Osteoblast (primary cell): ENCODE measurements at regions not wholly inside any gene's neighbourhood (a gene's known extent, or its start where the extent isn't known, plus 50 kb on each side); places are given as distances from the start of the nearest gene placed in this dataset.

Source experiments
- DNase-seq: peaks from one replicate; pipeline ENCODE4 v3.0.0; 2011; ENCODE audit warnings: low spot score, mixed read lengths; ENCODE audit not compliant: insufficient read length; ENCODE audit errors: missing footprints
- H2AFZ ChIP-seq: 2 replicates; pipeline ENCODE4 v1.6.0; 2011; ENCODE audit warnings: mild to moderate bottlenecking, low read length
- H3K27ac ChIP-seq: 2 replicates; pipeline ENCODE4 v1.5.1; 2011; ENCODE audit warnings: mild to moderate bottlenecking, low read depth, low read length, moderate library complexity
- H3K27me3 ChIP-seq: 2 replicates; pipeline ENCODE4 v1.6.0; 2012; ENCODE audit warnings: mild to moderate bottlenecking, control low read depth, inconsistent platforms, low read length, moderate library complexity; ENCODE audit not compliant: insufficient read depth
- H3K36me3 ChIP-seq: 2 replicates; pipeline ENCODE4 v1.5.1; 2011; ENCODE audit warnings: mild to moderate bottlenecking, low read length, control low read depth, moderate library complexity; ENCODE audit not compliant: insufficient read depth
- H3K4me1 ChIP-seq: 2 replicates; pipeline ENCODE4 v1.5.1; 2011; ENCODE audit warnings: mild to moderate bottlenecking, low read length, control low read depth, moderate library complexity; ENCODE audit not compliant: insufficient read depth
- H3K4me2 ChIP-seq: 2 replicates; pipeline ENCODE4 v1.6.0; 2011; ENCODE audit warnings: mild to moderate bottlenecking, low read length; ENCODE audit not compliant: insufficient read depth
- H3K4me3 ChIP-seq: fragments of 200-600 bp; sonication (generic); 3 replicates; pipeline ENCODE4 v1.5.1; 2012; ENCODE audit warnings: mild to moderate bottlenecking, low read length, inconsistent platforms; ENCODE audit not compliant: insufficient read depth
- H3K79me2 ChIP-seq: 2 replicates; pipeline ENCODE4 v1.6.0; 2012; ENCODE audit warnings: mild to moderate bottlenecking, low read length, control low read depth, inconsistent platforms; ENCODE audit not compliant: insufficient read depth
- H3K9me3 ChIP-seq: 2 replicates; pipeline ENCODE4 v1.5.1; 2011; ENCODE audit warnings: low read depth, low read length, control low read depth
- H4K20me1 ChIP-seq: 2 replicates; pipeline ENCODE4 v1.6.0; 2012; ENCODE audit warnings: mild to moderate bottlenecking, low read length, control low read depth; ENCODE audit not compliant: insufficient read depth
- TF ChIP-seq, protein P1 (sequence below): IDR thresholded peaks from 2 replicates; pipeline ENCODE4 v1.5.1; 2011; ENCODE audit warnings: mild to moderate bottlenecking, low read depth, low read length, moderate library complexity; ENCODE audit errors: extremely low read depth

DNA sequence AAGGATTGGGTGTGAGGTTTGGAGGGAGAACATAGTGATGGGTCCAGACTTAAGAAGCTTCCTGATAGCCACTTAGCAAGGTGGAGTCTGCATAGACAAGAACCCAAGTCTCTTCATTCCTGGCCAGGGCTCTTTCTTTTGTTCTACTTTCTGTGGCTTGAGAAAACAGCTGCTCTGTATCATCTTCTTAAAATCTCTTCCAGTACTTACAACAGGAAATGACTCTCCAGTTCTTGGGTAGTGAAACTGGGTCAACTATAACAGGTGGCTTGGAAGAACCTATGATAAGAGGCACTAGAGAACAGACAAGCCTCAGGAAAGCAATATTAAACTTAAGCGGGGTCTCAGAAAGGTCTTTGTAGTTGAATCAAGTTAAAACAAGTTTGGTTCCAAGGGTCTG lies 148.1 kb upstream of the USP24 start:
- TF ChIP-seq, protein P1, sequence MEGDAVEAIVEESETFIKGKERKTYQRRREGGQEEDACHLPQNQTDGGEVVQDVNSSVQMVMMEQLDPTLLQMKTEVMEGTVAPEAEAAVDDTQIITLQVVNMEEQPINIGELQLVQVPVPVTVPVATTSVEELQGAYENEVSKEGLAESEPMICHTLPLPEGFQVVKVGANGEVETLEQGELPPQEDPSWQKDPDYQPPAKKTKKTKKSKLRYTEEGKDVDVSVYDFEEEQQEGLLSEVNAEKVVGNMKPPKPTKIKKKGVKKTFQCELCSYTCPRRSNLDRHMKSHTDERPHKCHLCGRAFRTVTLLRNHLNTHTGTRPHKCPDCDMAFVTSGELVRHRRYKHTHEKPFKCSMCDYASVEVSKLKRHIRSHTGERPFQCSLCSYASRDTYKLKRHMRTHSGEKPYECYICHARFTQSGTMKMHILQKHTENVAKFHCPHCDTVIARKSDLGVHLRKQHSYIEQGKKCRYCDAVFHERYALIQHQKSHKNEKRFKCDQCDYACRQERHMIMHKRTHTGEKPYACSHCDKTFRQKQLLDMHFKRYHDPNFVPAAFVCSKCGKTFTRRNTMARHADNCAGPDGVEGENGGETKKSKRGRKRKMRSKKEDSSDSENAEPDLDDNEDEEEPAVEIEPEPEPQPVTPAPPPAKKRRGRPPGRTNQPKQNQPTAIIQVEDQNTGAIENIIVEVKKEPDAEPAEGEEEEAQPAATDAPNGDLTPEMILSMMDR: no peak
- Histone ChIP-seq H3K9me3 (no peaks in the 10 kb centered on the region), H3K27me3 (no peaks in the 10 kb centered on the region), H3K79me2 (no peaks in the 10 kb centered on the region), H4K20me1 (no peaks in the 10 kb centered on the region), H2AFZ (no peak overlapping the region), H3K4me1 (peaks cover 9% of the 10 kb centered on the region), H3K27ac (no peak overlapping the region), H3K4me3 (no peak overlapping the region), H3K36me3 (no peaks in the 10 kb centered on the region), H3K4me2 (no peak overlapping the region)
- DNase-seq: no peak

DNA sequence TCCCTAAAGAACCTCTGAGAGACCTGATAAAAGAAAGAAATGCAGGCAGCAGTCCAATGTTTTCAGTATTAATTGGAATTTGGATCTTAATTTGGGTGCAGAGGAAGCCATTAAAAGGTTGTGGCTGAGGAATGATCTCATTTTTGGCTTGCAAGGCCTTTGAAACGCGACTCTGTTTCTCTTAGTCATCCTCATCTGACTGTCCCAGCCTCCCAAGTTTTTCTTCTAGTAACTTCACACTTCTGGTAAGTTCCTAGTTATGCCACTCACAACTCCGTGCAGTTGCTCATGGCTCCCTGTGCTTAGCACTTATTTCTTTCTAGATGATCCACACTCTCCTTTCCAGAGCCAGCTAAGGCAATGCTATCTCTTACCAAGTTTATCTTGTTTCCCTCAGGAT lies 147.4 kb upstream of the USP24 start:
- H3K27me3 ChIP-seq: no peaks in the 10 kb centered on the region
- no peaks in the 10 kb centered on the region for H3K36me3 ChIP-seq
- H3K27ac ChIP-seq: peak overlapping the region; percentile 26
- H2AFZ ChIP-seq: peak overlapping the region; percentile 51
- no peaks in the 10 kb centered on the region for H3K79me2 ChIP-seq
- no peaks in the 10 kb centered on the region for H4K20me1 ChIP-seq
- H3K4me2 ChIP-seq: peak overlapping the region; percentile 12
- peaks cover 9% of the 10 kb centered on the region for H3K4me1 ChIP-seq
- H3K4me3 ChIP-seq: no peak overlapping the region
- no peaks in the 10 kb centered on the region for H3K9me3 ChIP-seq
- TF ChIP-seq, protein P1: no peak
- DNase-seq: peak; percentile 80

DNA sequence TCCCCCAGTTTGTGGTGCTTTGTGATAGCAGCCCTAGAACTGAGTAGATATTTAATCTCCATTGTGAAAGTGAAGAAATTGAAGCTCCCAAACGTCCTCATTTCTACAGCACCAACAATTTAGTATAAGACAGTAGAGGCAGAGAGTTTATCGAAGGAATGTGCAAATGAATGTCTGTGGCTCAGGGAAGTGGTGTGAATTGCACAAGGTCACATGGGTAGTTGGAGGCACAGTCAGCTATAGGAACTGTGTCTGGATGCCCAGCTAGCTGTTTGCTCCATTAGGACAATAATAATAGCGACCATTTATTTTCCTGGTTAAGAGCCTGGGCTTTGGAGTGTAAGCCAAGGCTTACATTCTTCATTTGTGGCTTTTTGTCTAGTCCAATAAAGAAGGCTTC lies 144.4 kb upstream of the USP24 start:
- Histone ChIP-seq H3K9me3 (no peaks in the 10 kb centered on the region), H3K27me3 (no peaks in the 10 kb centered on the region), H3K4me3 (no peak overlapping the region), H2AFZ (no peak overlapping the region), H4K20me1 (no peaks in the 10 kb centered on the region), H3K79me2 (no peaks in the 10 kb centered on the region), H3K27ac (no peak overlapping the region), H3K4me2 (no peak overlapping the region), H3K36me3 (no peaks in the 10 kb centered on the region), H3K4me1 (peaks cover 9% of the 10 kb centered on the region)
- TF ChIP-seq, protein P1: no peak
- DNase-seq: no peak

DNA sequence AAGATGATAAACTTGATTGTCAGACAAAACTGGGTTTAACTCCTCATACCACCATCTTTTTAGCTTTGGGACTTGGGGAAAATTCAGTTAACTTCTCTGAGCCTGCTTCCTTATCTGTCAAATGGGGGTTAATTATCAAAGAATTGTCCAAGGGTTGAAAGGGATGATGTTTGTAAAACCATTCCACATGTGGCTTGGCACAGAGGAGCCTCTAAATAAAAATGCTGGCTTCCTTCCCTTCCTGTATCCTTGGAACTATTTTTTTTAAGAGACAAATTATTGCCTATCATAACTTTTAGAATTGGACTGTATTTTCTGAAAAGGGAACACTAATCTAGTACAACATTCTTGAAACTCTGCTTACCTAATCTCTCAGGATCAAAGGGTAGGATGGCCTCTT lies 143.4 kb upstream of the USP24 start:
- Histone ChIP-seq H3K27ac (no peak overlapping the region), H3K36me3 (no peaks in the 10 kb centered on the region), H2AFZ (no peak overlapping the region), H3K4me2 (no peak overlapping the region), H3K79me2 (no peaks in the 10 kb centered on the region), H3K9me3 (no peaks in the 10 kb centered on the region), H3K4me3 (no peak overlapping the region), H3K4me1 (peaks cover 9% of the 10 kb centered on the region), H3K27me3 (no peaks in the 10 kb centered on the region), H4K20me1 (no peaks in the 10 kb centered on the region)
- no peak for DNase-seq
- TF ChIP-seq, protein P1: no peak
